ENCODE measurements at regions not wholly inside any gene's neighbourhood (a gene's known extent, or its start where the extent isn't known, plus 50 kb on each side); places are given as distances from the start of the nearest gene placed in this dataset.

DNA sequence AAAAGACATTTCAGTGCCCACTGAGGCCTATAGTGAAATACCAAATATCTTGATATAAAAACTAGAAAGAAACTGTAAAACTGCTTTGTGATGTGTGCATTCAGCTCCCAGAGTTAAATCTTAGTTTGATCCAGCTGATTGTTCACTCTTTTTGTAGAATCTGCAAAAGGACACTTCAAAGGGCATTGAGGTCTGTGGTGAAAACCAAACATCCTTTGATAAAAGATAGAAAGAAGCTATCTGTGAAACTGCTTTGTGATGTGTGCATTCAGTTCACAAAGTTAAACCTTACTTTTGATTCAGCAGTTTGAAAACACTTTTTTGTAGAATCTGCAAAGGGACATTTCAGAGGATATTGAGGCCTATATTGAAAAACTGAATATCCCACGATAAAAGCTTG lies 290.7 kb upstream of the ALG10B start:
- Histone ChIP-seq H3K23ac (ENCODE audit: low read depth, low read length) (no peak overlapping the region), H4K5ac (ENCODE audit: low read depth, low read length) (no peak overlapping the region), H3K79me1 (ENCODE audit: low read depth in 1 of 2, low read length in 2 of 2) (no peaks in the 10 kb centered on the region), H3K36me3 (ENCODE audit: control insufficient read depth, insufficient read depth, low read length) (no peaks in the 10 kb centered on the region), H3K4ac (ENCODE audit: low read depth, low read length) (no peak overlapping the region), H3K9ac (ENCODE audit: low read depth, low read length) (no peak overlapping the region), H3K18ac (ENCODE audit: low read depth, low read length) (no peak overlapping the region), H3K4me2 (ENCODE audit: low read depth, low read length) (no peak overlapping the region), H3K9me3 (ENCODE audit: control insufficient read depth, insufficient read depth, low read length) (0 out of 2 replicates have a peak, but pooled peaks cover 2% of the 10 kb centered on the region), H4K20me1 (ENCODE audit: insufficient read depth, low read length) (no peaks in the 10 kb centered on the region), H2BK15ac (ENCODE audit: low read depth, low read length) (no peak overlapping the region), H3K27me3 (ENCODE audit: control insufficient read depth, insufficient read depth, low read length) (no peaks in the 10 kb centered on the region), H2AFZ (replicated peaks; ENCODE audit: low read length, poor library complexity) (no peak overlapping the region), H2AK9ac (replicated peaks; ENCODE audit: low read depth, low read length, poor library complexity) (no peak overlapping the region), H3K14ac (replicated peaks; ENCODE audit: low read depth, low read length) (no peak overlapping the region), H3K4me3 (ENCODE audit: insufficient read depth, low read depth, low read length) (no peak overlapping the region), H2BK20ac (ENCODE audit: low read depth, low read length) (no peak overlapping the region), H3K27ac (ENCODE audit: insufficient read depth, low read length) (no peak overlapping the region), H3K4me1 (ENCODE audit: control insufficient read depth, insufficient read depth, low read length) (no peaks in the 10 kb centered on the region), H3K9me1 (ENCODE audit: insufficient read depth, low read length) (no peaks in the 10 kb centered on the region), H2AK5ac (ENCODE audit: low read depth, low read length) (no peak overlapping the region), H2BK120ac (ENCODE audit: low read depth, low read length) (no peak overlapping the region), H2BK5ac (ENCODE audit: low read depth, low read length, poor library complexity, severe bottlenecking) (no peak overlapping the region), H4K91ac (ENCODE audit: insufficient read depth, low read depth, low read length) (no peak overlapping the region), H3K56ac (ENCODE audit: extremely low read depth, insufficient read depth, low read length) (no peak overlapping the region), H4K8ac (ENCODE audit: low read depth in 2 of 2, low read length in 2 of 2) (no peak overlapping the region)
- in situ Hi-C loops (cut with MboI; ENCODE audit: low sequenced_read_pairs), result no loop called here
- ChIA-PET POLR2A (ENCODE audit: unreplicated experiment) (no interaction called here), CTCF (no interaction called here)
- no peak for DNase-seq
- intact Hi-C loops (cut with micrococcal nuclease), result no loop called here
- no peak for ATAC-seq (ENCODE audit: low read depth)
- dilution Hi-C loops (cut with HindIII; ENCODE audit: low sequenced_read_pairs, unreplicated experiment), result no loop called here
- no TSS peak for BruUV-seq (replicated peaks)
- TF ChIP-seq CEBPB (IDR thresholded peaks at IDR 0.05; ENCODE audit: low read depth, low read length) (no peak), MAFK (IDR thresholded peaks at IDR 0.05; ENCODE audit: low read depth, low read length) (no peak), RFX5 (IDR thresholded peaks at IDR 0.05; ENCODE audit: low read depth, low read length) (no peak), POLR2A (IDR thresholded peaks at IDR 0.05; ENCODE audit: low read depth, low read length) (no peak), MXI1 (IDR thresholded peaks at IDR 0.05; ENCODE audit: borderline replicate concordance, low read depth, low read length) (no peak), RCOR1 (IDR thresholded peaks at IDR 0.05; ENCODE audit: insufficient replicate concordance, low read length) (no peak), NFE2L2 (IDR thresholded peaks at IDR 0.05; ENCODE audit: low read depth, low read length) (no peak), SMC3 (IDR thresholded peaks at IDR 0.05; ENCODE audit: low read depth, low read length) (no peak), MAZ (IDR thresholded peaks at IDR 0.05; ENCODE audit: borderline replicate concordance, low read depth, low read length) (no peak), BHLHE40 (IDR thresholded peaks at IDR 0.05; ENCODE audit: low read depth, low read length) (no peak), CHD1 (IDR thresholded peaks at IDR 0.05; ENCODE audit: low read depth, low read length) (no peak), FOS (IDR thresholded peaks at IDR 0.05; ENCODE audit: low read depth, low read length) (no peak), RAD21 (IDR thresholded peaks at IDR 0.05; ENCODE audit: low read length) (no peak)
- TF ChIP-seq, protein P1, sequence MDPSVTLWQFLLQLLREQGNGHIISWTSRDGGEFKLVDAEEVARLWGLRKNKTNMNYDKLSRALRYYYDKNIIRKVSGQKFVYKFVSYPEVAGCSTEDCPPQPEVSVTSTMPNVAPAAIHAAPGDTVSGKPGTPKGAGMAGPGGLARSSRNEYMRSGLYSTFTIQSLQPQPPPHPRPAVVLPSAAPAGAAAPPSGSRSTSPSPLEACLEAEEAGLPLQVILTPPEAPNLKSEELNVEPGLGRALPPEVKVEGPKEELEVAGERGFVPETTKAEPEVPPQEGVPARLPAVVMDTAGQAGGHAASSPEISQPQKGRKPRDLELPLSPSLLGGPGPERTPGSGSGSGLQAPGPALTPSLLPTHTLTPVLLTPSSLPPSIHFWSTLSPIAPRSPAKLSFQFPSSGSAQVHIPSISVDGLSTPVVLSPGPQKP (IDR thresholded peaks at IDR 0.05; ENCODE audit: borderline replicate concordance, low read depth, low read length), result no peak
- TF ChIP-seq, protein P2, sequence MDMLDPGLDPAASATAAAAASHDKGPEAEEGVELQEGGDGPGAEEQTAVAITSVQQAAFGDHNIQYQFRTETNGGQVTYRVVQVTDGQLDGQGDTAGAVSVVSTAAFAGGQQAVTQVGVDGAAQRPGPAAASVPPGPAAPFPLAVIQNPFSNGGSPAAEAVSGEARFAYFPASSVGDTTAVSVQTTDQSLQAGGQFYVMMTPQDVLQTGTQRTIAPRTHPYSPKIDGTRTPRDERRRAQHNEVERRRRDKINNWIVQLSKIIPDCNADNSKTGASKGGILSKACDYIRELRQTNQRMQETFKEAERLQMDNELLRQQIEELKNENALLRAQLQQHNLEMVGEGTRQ (IDR thresholded peaks at IDR 0.05; ENCODE audit: low read depth, low read length), result no peak
- TF ChIP-seq, protein P3, sequence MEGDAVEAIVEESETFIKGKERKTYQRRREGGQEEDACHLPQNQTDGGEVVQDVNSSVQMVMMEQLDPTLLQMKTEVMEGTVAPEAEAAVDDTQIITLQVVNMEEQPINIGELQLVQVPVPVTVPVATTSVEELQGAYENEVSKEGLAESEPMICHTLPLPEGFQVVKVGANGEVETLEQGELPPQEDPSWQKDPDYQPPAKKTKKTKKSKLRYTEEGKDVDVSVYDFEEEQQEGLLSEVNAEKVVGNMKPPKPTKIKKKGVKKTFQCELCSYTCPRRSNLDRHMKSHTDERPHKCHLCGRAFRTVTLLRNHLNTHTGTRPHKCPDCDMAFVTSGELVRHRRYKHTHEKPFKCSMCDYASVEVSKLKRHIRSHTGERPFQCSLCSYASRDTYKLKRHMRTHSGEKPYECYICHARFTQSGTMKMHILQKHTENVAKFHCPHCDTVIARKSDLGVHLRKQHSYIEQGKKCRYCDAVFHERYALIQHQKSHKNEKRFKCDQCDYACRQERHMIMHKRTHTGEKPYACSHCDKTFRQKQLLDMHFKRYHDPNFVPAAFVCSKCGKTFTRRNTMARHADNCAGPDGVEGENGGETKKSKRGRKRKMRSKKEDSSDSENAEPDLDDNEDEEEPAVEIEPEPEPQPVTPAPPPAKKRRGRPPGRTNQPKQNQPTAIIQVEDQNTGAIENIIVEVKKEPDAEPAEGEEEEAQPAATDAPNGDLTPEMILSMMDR (conservative IDR thresholded peaks at IDR 0.05; ENCODE audit: low read depth, low read length), result no peak
- no CpG with 5 or more reads among the region's 1 CpG for WGBS, 2 experiments (ENCODE audit: extremely low coverage in 2 of 2, insufficient read length in 1 of 2)
